MM.1S (cell line): ENCODE measurements at regions not wholly inside any gene's neighbourhood (a gene's known extent, or its start where the extent isn't known, plus 50 kb on each side); places are given as distances from the start of the nearest gene placed in this dataset.

Experiments used
- DNase-seq: peaks from one replicate; pipeline ENCODE4 v3.0.0-alpha.2; 2015
- H2AFZ ChIP-seq: fragments of 300-600 bp; sonication (generic); 2 replicates; pipeline ENCODE4 v1.6.0; 2016; ENCODE audit warnings: antibody characterized with exemption, low read length
- H3F3A ChIP-seq: fragments of 300-600 bp; sonication (generic); 2 replicates; pipeline ENCODE4 v1.6.1; 2016; ENCODE audit warnings: mild to moderate bottlenecking, antibody characterized with exemption, low read length, moderate library complexity, mixed read lengths; ENCODE audit not compliant: insufficient read depth
- H3K27ac ChIP-seq: fragments of 300-600 bp; sonication (generic); 2 replicates; pipeline ENCODE4 v1.5.1; 2016; ENCODE audit warnings: mild to moderate bottlenecking, low read length
- H3K27me3 ChIP-seq: fragments of 300-600 bp; sonication (generic); replicated peaks from 2 replicates; pipeline ENCODE4 v1.6.0; 2016; ENCODE audit warnings: low read length; ENCODE audit not compliant: insufficient read depth
- H3K36me3 ChIP-seq: fragments of 300-600 bp; sonication (generic); replicated peaks from 2 replicates; pipeline ENCODE4 v1.6.1; 2016; ENCODE audit warnings: mild to moderate bottlenecking, low read length, mixed read lengths; ENCODE audit not compliant: insufficient read depth
- H3K4me1 ChIP-seq: fragments of 300-600 bp; sonication (generic); 2 replicates; pipeline ENCODE4 v1.6.1; 2016; ENCODE audit warnings: low read length, mixed read lengths
- H3K4me2 ChIP-seq: fragments of 300-600 bp; sonication (generic); 2 replicates; pipeline ENCODE4 v1.6.0; 2016; ENCODE audit warnings: low read depth, low read length
- H3K4me3 ChIP-seq: fragments of 300-600 bp; sonication (generic); 2 replicates; pipeline ENCODE4 v1.5.1; 2016; ENCODE audit warnings: low read length, mixed read lengths
- H3K79me2 ChIP-seq: fragments of 300-600 bp; sonication (generic); 2 replicates; pipeline ENCODE4 v1.6.1; 2016; ENCODE audit warnings: mixed run types, low read length, mixed read lengths
- H3K9ac ChIP-seq: fragments of 300-600 bp; sonication (generic); 2 replicates; pipeline ENCODE4 v1.6.1; 2016; ENCODE audit warnings: low read length, mixed read lengths
- H3K9me2 ChIP-seq: fragments of 300-600 bp; sonication (generic); replicated peaks from 2 replicates; pipeline ENCODE4 v1.6.1; 2016; ENCODE audit warnings: mild to moderate bottlenecking, low read length, mixed read lengths; ENCODE audit not compliant: insufficient read depth
- H3K9me3 ChIP-seq: fragments of 300-600 bp; sonication (generic); replicated peaks from 2 replicates; pipeline ENCODE4 v1.6.1; 2016; ENCODE audit warnings: mild to moderate bottlenecking, low read length, mixed read lengths; ENCODE audit not compliant: insufficient read depth
- H4K20me1 ChIP-seq: fragments of 300-600 bp; sonication (generic); 2 replicates; pipeline ENCODE4 v1.6.1; 2016; ENCODE audit warnings: mild to moderate bottlenecking, low read length, moderate library complexity, mixed read lengths; ENCODE audit not compliant: insufficient read depth
- EZH2 ChIP-seq: fragments of 300-600 bp; sonication (generic); optimal IDR thresholded peaks from 2 replicates; pipeline ENCODE3; 2017; ENCODE audit warnings: low read depth, mild to moderate bottlenecking, antibody characterized with exemption, low read length, mixed read lengths
- EZH2phosphoT487 ChIP-seq: fragments of 300-600 bp; sonication (generic); IDR thresholded peaks from 2 replicates; pipeline ENCODE4 v1.6.1; 2018; ENCODE audit warnings: antibody characterized with exemption, low read length
- TF ChIP-seq, protein P1 (sequence below): fragments of 300-600 bp; sonication (generic); IDR thresholded peaks from 2 replicates; pipeline ENCODE4 v1.5.1; 2016; ENCODE audit warnings: antibody characterized with exemption, low read length, mixed read lengths

DNA sequence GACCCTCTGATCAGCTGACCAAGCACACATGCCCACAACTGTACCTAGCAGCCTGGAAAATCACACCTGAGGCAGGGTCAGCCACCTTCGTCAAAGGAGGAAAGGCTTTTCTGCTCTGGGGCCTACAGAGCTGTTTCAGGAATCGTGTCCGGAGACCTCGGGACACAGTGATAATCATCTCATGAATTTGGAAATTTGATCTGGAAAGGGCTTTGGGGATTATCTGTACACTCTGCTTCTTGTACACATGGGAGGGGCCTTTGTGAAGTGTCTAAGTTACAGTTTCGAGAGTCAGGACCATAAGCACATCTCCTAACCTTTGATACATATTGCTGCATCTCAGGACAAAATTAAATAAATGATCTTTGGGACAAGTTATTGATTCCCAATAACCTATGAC, 1421.2 kb upstream of the TENM4 start:
- no peaks in the 10 kb centered on the region for H3K27me3 ChIP-seq
- no peak overlapping the region for H3K27ac ChIP-seq
- H3K9me3 ChIP-seq = no peaks in the 10 kb centered on the region
- no peaks in the 10 kb centered on the region for H3K36me3 ChIP-seq
- H3K9ac ChIP-seq = no peak overlapping the region
- H3K9me2 ChIP-seq = no peaks in the 10 kb centered on the region
- H3K4me2 ChIP-seq = no peak overlapping the region
- no peak overlapping the region for H3K4me3 ChIP-seq
- no peaks in the 10 kb centered on the region for H4K20me1 ChIP-seq
- no peaks in the 10 kb centered on the region for H3F3A ChIP-seq
- no peak for DNase-seq
- H3K79me2 ChIP-seq = no peaks in the 10 kb centered on the region
- no peaks in the 10 kb centered on the region for H3K4me1 ChIP-seq
- H2AFZ ChIP-seq = no peak overlapping the region
- TF ChIP-seq EZH2phosphoT487 (no peak), EZH2 (no peak)
- TF ChIP-seq, protein P1, sequence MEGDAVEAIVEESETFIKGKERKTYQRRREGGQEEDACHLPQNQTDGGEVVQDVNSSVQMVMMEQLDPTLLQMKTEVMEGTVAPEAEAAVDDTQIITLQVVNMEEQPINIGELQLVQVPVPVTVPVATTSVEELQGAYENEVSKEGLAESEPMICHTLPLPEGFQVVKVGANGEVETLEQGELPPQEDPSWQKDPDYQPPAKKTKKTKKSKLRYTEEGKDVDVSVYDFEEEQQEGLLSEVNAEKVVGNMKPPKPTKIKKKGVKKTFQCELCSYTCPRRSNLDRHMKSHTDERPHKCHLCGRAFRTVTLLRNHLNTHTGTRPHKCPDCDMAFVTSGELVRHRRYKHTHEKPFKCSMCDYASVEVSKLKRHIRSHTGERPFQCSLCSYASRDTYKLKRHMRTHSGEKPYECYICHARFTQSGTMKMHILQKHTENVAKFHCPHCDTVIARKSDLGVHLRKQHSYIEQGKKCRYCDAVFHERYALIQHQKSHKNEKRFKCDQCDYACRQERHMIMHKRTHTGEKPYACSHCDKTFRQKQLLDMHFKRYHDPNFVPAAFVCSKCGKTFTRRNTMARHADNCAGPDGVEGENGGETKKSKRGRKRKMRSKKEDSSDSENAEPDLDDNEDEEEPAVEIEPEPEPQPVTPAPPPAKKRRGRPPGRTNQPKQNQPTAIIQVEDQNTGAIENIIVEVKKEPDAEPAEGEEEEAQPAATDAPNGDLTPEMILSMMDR = no peak

DNA sequence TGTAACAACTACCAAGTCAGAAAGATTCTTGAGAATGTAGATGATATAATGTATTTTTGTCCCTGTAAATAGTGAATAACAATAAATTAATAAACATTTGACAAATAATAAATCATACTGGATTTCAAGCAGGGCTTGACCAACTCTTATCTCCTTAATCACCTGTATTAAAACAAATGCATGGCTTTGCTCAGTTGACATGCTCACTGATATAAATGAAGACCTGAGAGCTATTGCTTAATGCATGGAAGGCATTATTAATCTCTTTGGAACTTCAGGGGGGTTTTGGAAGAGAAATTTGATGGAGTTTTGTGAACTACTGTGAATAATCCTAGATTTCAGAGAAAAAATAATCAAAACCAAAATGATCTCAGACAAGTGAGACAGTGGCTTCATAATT, 1420.4 kb upstream of the TENM4 start:
- H3K4me3 ChIP-seq = no peak overlapping the region
- H4K20me1 ChIP-seq = no peaks in the 10 kb centered on the region
- no peaks in the 10 kb centered on the region for H3F3A ChIP-seq
- H2AFZ ChIP-seq = no peak overlapping the region
- H3K4me1 ChIP-seq = no peaks in the 10 kb centered on the region
- no peaks in the 10 kb centered on the region for H3K79me2 ChIP-seq
- no peak for TF ChIP-seq EZH2
- TF ChIP-seq, protein P1 = no peak
- no peak for TF ChIP-seq EZH2phosphoT487
- H3K9me2 ChIP-seq = no peaks in the 10 kb centered on the region
- H3K27me3 ChIP-seq = no peaks in the 10 kb centered on the region
- no peak for DNase-seq
- H3K4me2 ChIP-seq = no peak overlapping the region
- H3K9me3 ChIP-seq = no peaks in the 10 kb centered on the region
- no peaks in the 10 kb centered on the region for H3K36me3 ChIP-seq
- no peak overlapping the region for H3K27ac ChIP-seq
- H3K9ac ChIP-seq = no peak overlapping the region

DNA sequence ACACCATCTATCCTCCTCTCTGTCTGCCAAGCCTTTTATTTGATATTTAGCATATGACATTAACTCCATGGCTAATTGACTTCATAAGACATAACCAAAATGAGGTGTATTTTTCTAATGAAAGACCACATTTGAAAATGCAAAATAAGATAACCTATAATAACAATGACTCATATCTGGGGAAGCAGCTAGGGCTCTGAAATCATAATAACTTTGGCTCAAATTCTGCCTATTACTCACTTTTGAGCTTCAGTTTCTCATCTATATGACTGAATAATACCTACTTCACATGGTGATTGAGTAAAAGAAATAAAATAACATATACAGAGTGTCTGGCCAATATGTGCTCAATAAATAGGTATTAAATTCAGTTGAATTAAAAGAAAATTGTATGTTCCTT, 1419.8 kb upstream of the TENM4 start:
- Histone ChIP-seq H4K20me1 (no peaks in the 10 kb centered on the region), H3K36me3 (no peaks in the 10 kb centered on the region), H3K4me1 (no peaks in the 10 kb centered on the region), H3K79me2 (no peaks in the 10 kb centered on the region), H3F3A (no peaks in the 10 kb centered on the region), H3K9ac (no peak overlapping the region), H3K4me3 (no peak overlapping the region), H3K4me2 (no peak overlapping the region), H3K9me3 (no peaks in the 10 kb centered on the region), H3K27ac (no peak overlapping the region), H3K9me2 (no peaks in the 10 kb centered on the region), H3K27me3 (no peaks in the 10 kb centered on the region), H2AFZ (no peak overlapping the region)
- TF ChIP-seq EZH2phosphoT487 (no peak), EZH2 (no peak)
- DNase-seq = no peak

DNA sequence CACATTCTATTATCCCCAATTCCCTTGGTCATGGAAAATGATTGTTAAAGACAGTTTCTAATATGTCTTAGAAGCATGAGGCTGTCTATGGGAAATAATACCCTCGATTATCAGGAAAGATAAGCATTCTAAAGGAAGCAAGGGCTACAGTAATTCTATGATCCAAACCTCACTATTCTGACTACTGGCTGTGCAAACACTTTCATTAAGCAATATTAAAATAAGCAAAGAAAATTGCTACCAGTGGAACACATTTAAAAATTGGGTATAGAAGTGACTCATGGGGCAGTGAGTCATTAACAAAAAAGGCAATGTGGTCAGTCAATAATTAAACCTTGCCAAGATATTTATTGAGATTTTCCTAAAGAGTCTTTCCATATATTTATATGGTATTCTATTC, 1415.2 kb upstream of the TENM4 start:
- Histone ChIP-seq H3F3A (no peaks in the 10 kb centered on the region), H3K4me1 (no peaks in the 10 kb centered on the region), H3K4me2 (no peak overlapping the region), H3K36me3 (no peaks in the 10 kb centered on the region), H3K79me2 (no peaks in the 10 kb centered on the region), H3K9ac (no peak overlapping the region), H3K27me3 (no peaks in the 10 kb centered on the region), H3K9me2 (no peaks in the 10 kb centered on the region), H4K20me1 (no peaks in the 10 kb centered on the region), H3K27ac (no peak overlapping the region), H3K4me3 (no peak overlapping the region), H2AFZ (no peak overlapping the region), H3K9me3 (no peaks in the 10 kb centered on the region)
- DNase-seq = no peak
- no peak for TF ChIP-seq EZH2phosphoT487
- TF ChIP-seq EZH2 = no peak
- TF ChIP-seq, protein P1 = no peak
